IPS DF 6.9 (cell line): ENCODE measurements at regions not wholly inside any gene's neighbourhood (a gene's known extent, or its start where the extent isn't known, plus 50 kb on each side); places are given as distances from the start of the nearest gene placed in this dataset.
A peak's percentile ranks its signal among the peaks of the same experiment; 100 is the strongest.

Experiments
- DNase-seq: peaks from one replicate; pipeline ENCODE4 v3.0.0-alpha.2; 2013; ENCODE audit warnings: low read depth, low spot score
- H3K27ac ChIP-seq: one replicate; pipeline ENCODE4 v1.5.1; 2013; ENCODE audit warnings: low read length, control low read depth
- H3K27me3 ChIP-seq: 2 replicates; pipeline ENCODE4 v1.6.1; 2013; ENCODE audit warnings: mild to moderate bottlenecking, low read length; ENCODE audit not compliant: control insufficient read depth, insufficient read depth
- H3K36me3 ChIP-seq: 2 replicates; pipeline ENCODE4 v1.6.1; 2013; ENCODE audit warnings: low read length; ENCODE audit not compliant: control insufficient read depth, insufficient read depth
- H3K4me1 ChIP-seq: 2 replicates; pipeline ENCODE4 v1.6.1; 2013; ENCODE audit warnings: low read length; ENCODE audit not compliant: control insufficient read depth, insufficient read depth
- H3K4me3 ChIP-seq: 2 replicates; pipeline ENCODE4 v1.5.1; 2013; ENCODE audit warnings: mild to moderate bottlenecking, low read length
- H3K9me3 ChIP-seq: 2 replicates; pipeline ENCODE4 v1.6.1; 2013; ENCODE audit warnings: low read length, inconsistent platforms; ENCODE audit not compliant: control insufficient read depth, insufficient read depth
- WGBS: extraction: QIAGEN DNeasy Blood & Tissue Kit; methylation state at CpG from one replicate; pipeline ENCODE4 v1.1.7; 2013; ENCODE audit warnings: mixed read lengths, missing lambda C conversion rate; ENCODE audit not compliant: insufficient read length, insufficient coverage; 5-methylcytosine and 5-hydroxymethylcytosine counted together

DNA sequence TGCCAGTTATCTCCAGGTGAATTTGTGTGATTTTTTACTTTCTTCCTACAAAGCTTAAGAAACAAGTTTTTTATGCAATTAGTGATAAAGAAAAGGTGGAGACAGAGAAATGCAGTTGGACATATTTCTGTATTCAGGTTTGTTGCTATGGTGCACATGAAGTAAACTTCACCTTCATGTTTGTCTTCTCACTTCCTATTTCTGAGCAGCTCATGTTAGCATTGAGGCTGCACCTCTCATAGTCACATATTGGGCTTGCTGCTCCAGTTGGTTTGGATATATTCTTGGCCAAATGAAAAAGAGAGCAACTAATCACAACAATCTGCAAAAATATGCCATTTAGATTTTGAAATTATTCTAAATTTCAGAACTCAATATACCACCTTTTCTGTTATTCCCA is 475.6 kb upstream of the ZWINT start:
- no peak overlapping the region for H3K27ac ChIP-seq
- no peaks in the 10 kb centered on the region for H3K27me3 ChIP-seq
- no peaks in the 10 kb centered on the region for H3K9me3 ChIP-seq
- no peak for DNase-seq
- no peaks in the 10 kb centered on the region for H3K36me3 ChIP-seq
- no peak overlapping the region for H3K4me3 ChIP-seq
- H3K4me1 ChIP-seq, result no peaks in the 10 kb centered on the region

- Histone ChIP-seq H3K27me3 (no peaks in the 10 kb centered on the region), H3K36me3 (no peaks in the 10 kb centered on the region), H3K27ac (no peak overlapping the region), H3K4me1 (no peaks in the 10 kb centered on the region), H3K4me3 (no peak overlapping the region), H3K9me3 (no peaks in the 10 kb centered on the region)
- WGBS, result no CpG with 5 or more reads among the region's 3 CpGs
- DNase-seq, result no peak
Observed at GRCh38 chr10:56831681-56832080, 470.6 kb upstream of the ZWINT start.

DNA sequence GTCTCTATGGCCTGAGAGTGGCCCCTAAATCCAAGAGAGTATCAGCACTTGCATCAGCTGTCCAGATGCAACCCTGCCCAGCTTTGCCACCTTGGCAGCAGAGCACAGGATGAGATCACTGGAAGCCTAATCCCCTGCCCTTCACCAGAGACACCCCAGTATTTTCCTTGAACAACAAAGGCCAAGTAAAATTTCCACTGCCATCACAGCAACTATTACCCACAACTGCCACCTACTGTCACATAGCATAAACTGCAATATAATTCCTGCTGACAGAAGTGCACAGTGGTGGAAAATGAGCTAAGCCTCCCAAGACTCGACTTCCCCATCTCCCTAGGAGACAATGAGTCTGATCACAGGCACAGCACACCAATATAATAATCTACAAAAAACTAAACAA is 462.8 kb upstream of the ZWINT start:
- Histone ChIP-seq H3K27ac (no peak overlapping the region), H3K36me3 (no peaks in the 10 kb centered on the region), H3K27me3 (no peaks in the 10 kb centered on the region), H3K4me1 (no peaks in the 10 kb centered on the region), H3K4me3 (no peak overlapping the region), H3K9me3 (no peaks in the 10 kb centered on the region)
- DNase-seq, result peak; percentile 29
- WGBS, result no CpG with 5 or more reads among the region's 1 CpG

DNA sequence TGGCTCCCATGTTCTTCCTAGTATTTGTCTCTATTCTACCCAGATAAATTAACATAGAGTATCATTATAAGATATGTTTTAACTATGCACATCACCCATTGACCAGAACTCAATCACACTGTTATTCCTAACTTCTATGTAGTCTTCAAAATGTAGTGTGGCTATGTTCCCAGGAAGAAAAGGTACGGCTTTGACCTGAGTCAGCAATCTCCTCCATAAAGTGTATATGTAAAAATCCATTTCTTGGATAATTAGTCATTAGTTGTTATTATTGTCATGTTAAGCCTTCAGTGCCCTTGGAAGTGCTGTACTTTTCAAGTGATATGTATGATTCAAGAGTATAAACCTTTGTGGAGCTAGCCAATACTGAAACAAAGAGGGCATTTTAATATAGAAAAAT is 444.0 kb upstream of the ZWINT start:
- no peak for DNase-seq
- no peaks in the 10 kb centered on the region for H3K9me3 ChIP-seq
- no peaks in the 10 kb centered on the region for H3K36me3 ChIP-seq
- H3K4me3 ChIP-seq, result no peak overlapping the region
- no peaks in the 10 kb centered on the region for H3K4me1 ChIP-seq
- no peaks in the 10 kb centered on the region for H3K27me3 ChIP-seq
- no peak overlapping the region for H3K27ac ChIP-seq
- WGBS, result no CpG with 5 or more reads among the region's 1 CpG

GRCh38 chr10:56785292-56785691 is 424.2 kb upstream of the ZWINT start:
- H3K9me3 ChIP-seq, result no peaks in the 10 kb centered on the region
- WGBS, result no CpG with 5 or more reads among the region's 3 CpGs

DNA sequence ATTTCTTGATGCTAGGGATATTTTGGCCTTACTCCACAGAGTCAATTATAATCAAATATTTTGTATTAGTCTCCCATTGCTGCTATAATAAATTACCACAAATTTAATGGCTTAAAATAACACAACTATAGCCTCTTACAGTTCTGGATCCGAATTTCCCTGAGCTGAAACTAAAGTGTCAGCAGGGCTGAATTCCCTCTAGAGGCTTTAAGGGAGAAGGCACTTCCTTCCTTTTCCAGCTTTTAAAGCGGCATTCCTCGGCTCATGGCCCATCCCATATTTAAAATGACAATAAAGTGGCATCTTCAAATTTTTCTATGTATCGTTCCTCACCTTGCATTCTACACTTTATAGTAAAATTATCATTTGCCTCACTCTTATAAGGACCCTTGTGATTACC is 421.4 kb upstream of the ZWINT start:
- no CpG with 5 or more reads among the region's 4 CpGs for WGBS
- H3K27ac ChIP-seq, result no peak overlapping the region
- DNase-seq, result no peak
- no peak overlapping the region for H3K4me3 ChIP-seq
- no peaks in the 10 kb centered on the region for H3K27me3 ChIP-seq
- no peaks in the 10 kb centered on the region for H3K9me3 ChIP-seq
- no peaks in the 10 kb centered on the region for H3K36me3 ChIP-seq
- H3K4me1 ChIP-seq, result no peaks in the 10 kb centered on the region

More at GRCh38 chr10:56785292-56785691, 424.2 kb upstream of the ZWINT start:
- Histone ChIP-seq H3K4me1 (no peaks in the 10 kb centered on the region), H3K27ac (no peak overlapping the region), H3K27me3 (no peaks in the 10 kb centered on the region), H3K4me3 (no peak overlapping the region), H3K36me3 (no peaks in the 10 kb centered on the region)
- no peak for DNase-seq

DNA sequence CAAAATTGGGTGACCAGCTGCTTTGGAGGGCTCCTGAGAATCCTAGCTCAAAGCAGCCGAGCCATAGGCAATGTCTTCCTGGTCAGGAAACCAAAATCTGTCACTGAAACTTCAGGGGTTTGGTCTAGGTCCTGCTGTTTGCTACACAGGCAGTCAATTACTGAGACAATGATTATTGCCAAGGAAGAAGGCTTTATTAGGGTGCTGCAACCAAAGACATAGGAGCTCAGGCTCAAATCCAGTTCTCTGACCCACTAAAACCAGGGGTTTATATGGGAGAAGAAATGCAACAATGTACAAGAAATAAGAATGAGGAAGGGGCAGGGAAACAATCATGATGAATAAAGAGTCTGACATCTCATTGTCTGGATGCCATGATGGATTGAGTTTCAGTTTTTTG is 410.3 kb upstream of the ZWINT start:
- no CpG with 5 or more reads among the region's 1 CpG for WGBS
- Histone ChIP-seq H3K4me1 (no peaks in the 10 kb centered on the region), H3K27ac (no peak overlapping the region), H3K4me3 (no peak overlapping the region), H3K9me3 (0 out of 2 replicates have a peak, but pooled peaks cover 2% of the 10 kb centered on the region), H3K36me3 (no peaks in the 10 kb centered on the region), H3K27me3 (no peaks in the 10 kb centered on the region)
- DNase-seq, result no peak

DNA sequence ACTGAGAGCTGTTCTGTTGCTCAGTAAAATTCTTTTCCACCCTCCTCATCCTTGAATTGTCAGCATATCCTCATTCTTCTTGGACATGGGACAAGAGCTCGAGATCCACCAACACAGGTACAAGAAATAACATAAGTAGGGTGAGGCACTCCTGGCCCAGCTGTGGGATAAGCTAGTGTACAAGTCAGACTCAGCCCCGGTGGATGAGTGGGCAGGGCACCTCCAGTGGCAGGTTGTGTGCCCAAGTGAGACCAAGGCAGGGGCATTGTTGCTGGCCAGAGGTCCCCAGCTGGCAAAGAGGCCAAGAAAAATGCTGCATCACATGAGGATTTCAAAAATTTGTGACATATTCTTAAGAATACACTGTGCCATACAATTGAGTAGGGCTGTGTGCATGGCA is 402.0 kb upstream of the ZWINT start:
- Histone ChIP-seq H3K4me3 (no peak overlapping the region), H3K27ac (no peak overlapping the region), H3K9me3 (no peaks in the 10 kb centered on the region; the same call in 1 of the 2 replicates), H3K36me3 (no peaks in the 10 kb centered on the region), H3K4me1 (no peaks in the 10 kb centered on the region), H3K27me3 (no peaks in the 10 kb centered on the region)
- no CpG with 5 or more reads among the region's 2 CpGs for WGBS
- no peak for DNase-seq

- DNase-seq, result no peak
- WGBS, result no CpG with 5 or more reads among the region's 4 CpGs
- H3K4me1 ChIP-seq, result no peaks in the 10 kb centered on the region
- no peak overlapping the region for H3K27ac ChIP-seq
- H3K4me3 ChIP-seq, result no peak overlapping the region
- H3K27me3 ChIP-seq, result no peaks in the 10 kb centered on the region
- no peaks in the 10 kb centered on the region for H3K36me3 ChIP-seq
- no peaks in the 10 kb centered on the region for H3K9me3 ChIP-seq
Observed at GRCh38 chr10:56745490-56745889, 384.4 kb upstream of the ZWINT start.

GRCh38 chr10:56728349-56728748 is 367.3 kb upstream of the ZWINT start:
- H3K27me3 ChIP-seq, result no peaks in the 10 kb centered on the region
- no peak overlapping the region for H3K4me3 ChIP-seq
- H3K36me3 ChIP-seq, result no peaks in the 10 kb centered on the region
- no CpG with 5 or more reads among the region's 2 CpGs for WGBS
- no peaks in the 10 kb centered on the region for H3K4me1 ChIP-seq
- no peaks in the 10 kb centered on the region for H3K9me3 ChIP-seq
- no peak overlapping the region for H3K27ac ChIP-seq
- no peak for DNase-seq

DNA sequence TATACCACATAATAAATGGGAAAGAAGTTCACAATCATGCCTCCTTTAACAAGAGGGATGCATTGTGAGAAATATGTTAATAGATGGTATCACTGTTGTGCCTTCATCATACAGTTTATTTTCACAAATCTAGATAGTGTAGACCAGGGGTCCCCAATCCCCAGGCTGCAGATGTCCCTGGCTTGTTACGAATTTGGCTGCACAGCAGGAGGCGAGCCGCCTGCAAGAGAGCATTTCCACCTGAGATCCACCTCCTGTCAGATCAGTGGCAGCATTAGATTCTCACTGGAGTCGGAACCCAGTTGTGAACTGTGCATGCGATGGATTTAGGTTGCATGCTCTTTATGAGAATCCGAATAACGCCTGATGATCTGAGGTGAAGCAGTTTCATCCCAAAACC is 361.9 kb upstream of the ZWINT start:
- no peaks in the 10 kb centered on the region for H3K9me3 ChIP-seq
- no peaks in the 10 kb centered on the region; the same call in 1 of the 2 replicates for H3K4me1 ChIP-seq
- H3K27me3 ChIP-seq, result no peaks in the 10 kb centered on the region
- H3K27ac ChIP-seq, result no peak overlapping the region
- no peak for DNase-seq
- WGBS, result no CpG with 5 or more reads among the region's 7 CpGs
- H3K4me3 ChIP-seq, result no peak overlapping the region
- H3K36me3 ChIP-seq, result no peaks in the 10 kb centered on the region
